Astrocyte of the spinal cord (primary cell): ENCODE measurements at regions not wholly inside any gene's neighbourhood (a gene's known extent, or its start where the extent isn't known, plus 50 kb on each side); places are given as distances from the start of the nearest gene placed in this dataset.

Experiments
- DNase-seq: peaks from one replicate; pipeline ENCODE4 v3.0.0; 2011; ENCODE audit warnings: low read depth, low spot score
- H3K4me3 ChIP-seq: 2 replicates; pipeline ENCODE4 v1.5.1; 2011; ENCODE audit warnings: low read depth, mild to moderate bottlenecking, low read length, moderate library complexity
- in situ Hi-C: cut with HindIII; loops from 2 replicates; pipeline ENCODE4 v1.10.0; 2017; ENCODE audit warnings: low sequenced_read_pairs
- TF ChIP-seq, protein P1 (sequence below): IDR thresholded peaks from 2 replicates; pipeline ENCODE4 v1.5.1; 2012; ENCODE audit warnings: low read depth, mild to moderate bottlenecking, low read length, inconsistent platforms

DNA sequence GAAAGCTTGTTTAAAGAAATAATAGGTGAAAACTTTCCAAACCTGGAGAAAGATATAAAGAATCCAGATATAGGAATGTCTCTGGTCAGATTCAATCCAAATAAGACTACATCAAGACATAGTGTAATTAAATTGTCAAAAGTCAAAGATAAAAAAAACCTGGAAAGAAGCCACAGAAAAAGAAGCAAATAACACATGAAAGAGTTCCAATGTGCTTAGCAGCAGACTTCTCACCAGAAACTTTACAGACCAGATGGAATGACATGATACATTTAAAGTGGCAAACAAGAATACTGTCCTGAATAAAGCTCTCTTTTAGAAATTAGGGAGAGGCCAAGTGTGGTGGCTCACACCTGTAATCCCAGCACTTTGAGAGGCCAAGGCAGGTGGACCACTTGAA is 1039.9 kb downstream of the KCNT2 start:
- DNase-seq, result no peak
- in situ Hi-C loops, result no loop called here
- TF ChIP-seq, protein P1, sequence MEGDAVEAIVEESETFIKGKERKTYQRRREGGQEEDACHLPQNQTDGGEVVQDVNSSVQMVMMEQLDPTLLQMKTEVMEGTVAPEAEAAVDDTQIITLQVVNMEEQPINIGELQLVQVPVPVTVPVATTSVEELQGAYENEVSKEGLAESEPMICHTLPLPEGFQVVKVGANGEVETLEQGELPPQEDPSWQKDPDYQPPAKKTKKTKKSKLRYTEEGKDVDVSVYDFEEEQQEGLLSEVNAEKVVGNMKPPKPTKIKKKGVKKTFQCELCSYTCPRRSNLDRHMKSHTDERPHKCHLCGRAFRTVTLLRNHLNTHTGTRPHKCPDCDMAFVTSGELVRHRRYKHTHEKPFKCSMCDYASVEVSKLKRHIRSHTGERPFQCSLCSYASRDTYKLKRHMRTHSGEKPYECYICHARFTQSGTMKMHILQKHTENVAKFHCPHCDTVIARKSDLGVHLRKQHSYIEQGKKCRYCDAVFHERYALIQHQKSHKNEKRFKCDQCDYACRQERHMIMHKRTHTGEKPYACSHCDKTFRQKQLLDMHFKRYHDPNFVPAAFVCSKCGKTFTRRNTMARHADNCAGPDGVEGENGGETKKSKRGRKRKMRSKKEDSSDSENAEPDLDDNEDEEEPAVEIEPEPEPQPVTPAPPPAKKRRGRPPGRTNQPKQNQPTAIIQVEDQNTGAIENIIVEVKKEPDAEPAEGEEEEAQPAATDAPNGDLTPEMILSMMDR, result no peak
- no peak overlapping the region for H3K4me3 ChIP-seq

DNA sequence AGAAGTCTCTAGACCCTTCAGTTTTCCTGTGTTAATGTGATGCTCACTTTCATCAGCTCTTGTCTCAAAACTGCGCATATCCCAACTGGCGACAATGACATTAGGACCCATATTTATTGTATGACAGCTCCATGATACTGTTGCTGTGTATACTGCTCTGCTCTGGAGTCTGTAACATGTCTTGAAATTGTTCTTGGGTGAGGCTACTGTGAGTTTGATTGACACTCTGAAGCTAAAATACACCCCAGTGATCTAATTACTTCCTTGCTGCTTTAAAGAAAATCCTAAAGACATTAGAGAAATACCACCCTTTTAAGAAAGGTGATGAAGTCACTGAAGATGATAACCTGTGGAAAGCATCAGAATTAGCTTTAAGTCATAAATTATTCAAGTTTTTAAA is 1046.2 kb downstream of the KCNT2 start:
- DNase-seq, result no peak
- H3K4me3 ChIP-seq, result no peak overlapping the region
- TF ChIP-seq, protein P1, result no peak
- in situ Hi-C loops, result no loop called here

- TF ChIP-seq, protein P1, result no peak
- no peak for DNase-seq
- in situ Hi-C loops, result no loop called here
- H3K4me3 ChIP-seq, result no peak overlapping the region
These were observed 1058.0 kb downstream of the KCNT2 start for GRCh38 chr1:195550071-195550862.

DNA sequence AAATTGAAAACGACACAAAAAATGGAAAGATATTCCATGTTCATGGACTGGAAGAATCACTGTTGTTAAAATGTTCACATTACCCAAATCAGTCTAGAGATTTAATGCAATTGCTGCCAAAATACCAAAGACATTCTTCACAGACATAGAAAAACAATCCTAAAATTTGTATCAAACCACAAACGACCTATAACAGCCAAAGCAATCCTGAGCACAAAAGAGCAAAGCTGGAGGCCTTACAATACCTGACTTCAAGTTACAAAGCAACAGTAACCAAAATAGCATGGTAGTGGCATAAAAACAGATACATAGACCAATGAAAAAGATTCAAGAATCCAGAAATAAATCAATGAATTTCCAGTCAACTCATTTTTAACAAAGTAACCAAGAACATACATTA is 1077.3 kb downstream of the KCNT2 start:
- no peak overlapping the region for H3K4me3 ChIP-seq
- peak; percentile 72 for DNase-seq
- TF ChIP-seq, protein P1, result no peak
- in situ Hi-C loops, result no loop called here

DNA sequence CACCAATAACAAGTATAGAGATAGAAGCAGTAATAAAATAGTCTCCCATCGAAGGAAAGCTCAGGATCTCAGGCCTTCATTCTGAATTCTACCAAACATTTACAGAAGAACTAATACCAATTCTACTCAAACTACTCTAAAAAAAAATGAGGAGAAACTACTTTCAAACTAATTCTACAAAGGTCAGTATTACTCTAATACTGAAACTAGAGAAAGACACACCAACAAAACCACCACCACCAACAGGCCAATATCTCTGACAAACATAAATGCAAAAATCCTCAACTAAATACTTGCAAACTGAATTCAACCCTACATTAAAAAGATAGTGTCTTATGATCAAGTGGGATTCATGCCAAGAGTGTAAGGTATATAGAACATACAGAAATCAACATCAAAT is 1078.4 kb downstream of the KCNT2 start:
- no peak overlapping the region for H3K4me3 ChIP-seq
- TF ChIP-seq, protein P1, result no peak
- in situ Hi-C loops, result no loop called here
- DNase-seq, result no peak

DNA sequence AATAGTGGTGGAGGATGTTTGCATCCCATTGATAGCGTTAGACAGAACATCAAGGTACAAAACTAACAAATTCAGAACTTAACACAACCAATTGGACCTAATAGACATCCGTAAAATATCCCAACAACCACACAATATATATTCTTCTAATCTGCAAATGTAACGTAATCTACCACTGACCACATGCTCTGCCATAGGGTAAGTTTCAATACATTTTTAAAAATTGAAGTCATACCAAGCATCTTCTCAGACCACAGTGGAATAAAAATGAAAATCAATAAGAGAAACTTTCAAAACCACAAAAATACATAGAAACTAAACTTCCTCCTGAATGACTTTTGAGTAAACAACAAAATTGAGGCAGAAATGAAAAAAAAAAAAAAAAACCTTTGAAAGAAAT is 1087.5 kb downstream of the KCNT2 start:
- TF ChIP-seq, protein P1, result no peak
- no peak overlapping the region for H3K4me3 ChIP-seq
- DNase-seq, result no peak
- in situ Hi-C loops, result no loop called here
